Heart right ventricle (tissue), 16 donors: ENCODE measurements at regions not wholly inside any gene's neighbourhood (a gene's known extent, or its start where the extent isn't known, plus 50 kb on each side); places are given as distances from the start of the nearest gene placed in this dataset.

ENCODE experiments used
- ATAC-seq, 8 donors: fragments of 200-7000 bp; cut with Tn5 transposase; one replicate each; pipeline ENCODE4 v1.9.1; 2020; ENCODE audit warnings: mild to moderate bottlenecking in 8 of 8, moderate library complexity in 8 of 8, moderate number of reproducible peaks in 1 of 8
- DNase-seq, 2 donors: peaks; one replicate each; pipeline ENCODE4 v3.0.0-alpha.2; 2020
- H3K27ac ChIP-seq, 10 donors: fragments of 200-600 bp; sonication (generic) in 2 of 10; one replicate each; pipeline versions ENCODE4 v1.5.0 to v1.8.0; 2020 to 2022; ENCODE audit warnings: mild to moderate bottlenecking in 3 of 10
- H3K27me3 ChIP-seq, 7 donors: fragments of 200-600 bp; one replicate each; pipeline ENCODE4 v1.8.0; 2021 to 2022; ENCODE audit warnings: mild to moderate bottlenecking in 2 of 7
- H3K36me3 ChIP-seq, 9 donors: fragments of 200-600 bp; sonication (generic) in 1 of 9; one replicate each; pipeline versions ENCODE4 v1.5.0 to v1.8.0; 2020 to 2022; ENCODE audit warnings: mild to moderate bottlenecking in 2 of 9
- H3K4me1 ChIP-seq, 9 donors: fragments of 200-600 bp; sonication (generic) in 1 of 9; one replicate each; pipeline versions ENCODE4 v1.5.0 to v1.8.0; 2020 to 2022; ENCODE audit warnings: mild to moderate bottlenecking in 4 of 9
- H3K4me3 ChIP-seq, 10 donors: fragments of 200-600 bp; sonication (generic) in 2 of 10; one replicate each; pipeline versions ENCODE4 v1.5.0 to v1.8.0; 2020 to 2022; ENCODE audit warnings: mild to moderate bottlenecking in 7 of 10, moderate library complexity in 2 of 10
- H3K9me3 ChIP-seq, 11 donors: fragments of 200-600 bp in 10 of 11; sonication (generic) in 2 of 11; one replicate each; pipeline versions ENCODE4 v1.5.0 to v1.8.0; 2013 to 2022; ENCODE audit warnings: mild to moderate bottlenecking in 2 of 11, control low read depth in 1 of 11, moderate library complexity in 1 of 11
- CTCF ChIP-seq, 9 donors: fragments of 200-600 bp; sonication (generic) in 2 of 9; IDR thresholded peaks; one replicate each; pipeline versions ENCODE4 v1.5.0 to v1.8.0; 2021 to 2022; ENCODE audit warnings: antibody characterized with exemption in 9 of 9, mild to moderate bottlenecking in 5 of 9, moderate library complexity in 1 of 9
- WGBS, 2 donors: extraction: QIAGEN DNeasy Blood & Tissue Kit; methylation state at CpG; one replicate each; pipeline ENCODE4 v1.1.7; 2013; ENCODE audit warnings: inconsistent platforms in 1 of 2; 5-methylcytosine and 5-hydroxymethylcytosine counted together
- intact Hi-C, 10 donors: fragments of 100-400 bp; cut with DNase I; formaldehyde crosslinking; loops; one replicate each; pipeline versions ENCODE4 v1.11.1 to v1.14.2; 2022
- donor health status: Arrhythmogenic right ventricular cardiomyopathy.
- donor health status: ischemic (EF 13 %, LVEDD 7.1; RV severe dilation, severe dysfunction).
- donor health status: healthy with polysubstance abuse.
- donor health status: DM: no; HTN: yes; CAD: no.
- donor health status: DM: no; HTN: no; CAD: no.
- donor health status: ischemic (EF 25% LVEDD 6.9; RV normal size, moderate dysfunction).
- donor health status: ischemic (EF 25% LVEDD 5.7; RV mildly dilated, moderate dysfunction).
- donor health status: healthy.
- donor health status: DM: yes; HTN: yes; CAD: no.
- donor health status: Ischemic cardiomyopathy.
- donor health status: ischemic (EF 35%, LVEDD 5.7; RV mildly dilated, moderate dysfunction).
- donor health status: nonischemic (EF 11% LVEDD 7.7; RV severe dilation, severe dysfunction).
- donor health status: DM: yes; HTN: yes; CAD: no.
- donor health status: PGD.
- donor health status: ischemic (EF 29% LVEDD 5.4; RV normal size, mild dysfunction).
- donor health status: nonischemic (EF 23%, LVEDD 6.1; RV moderate dilation, normal function).

- H3K27me3 ChIP-seq, result peaks cover 0 to 3% (median 0%) of the 10 kb centered on the region in 7 donors
- no peaks in the 10 kb centered on the region for H3K9me3 ChIP-seq
- ATAC-seq (no peak), DNase-seq (no peak)
- intact Hi-C loops, result no loop called here
- H3K27ac ChIP-seq, result no peak overlapping the region
- WGBS, 2 donors, result 50 to 58% methylated on average over 3 of the region's 3 CpGs
- TF ChIP-seq CTCF (IDR thresholded peaks at IDR 0.05), result no peak
- H3K4me3 ChIP-seq, result no peak overlapping the region
- H3K36me3 ChIP-seq, result no peaks in the 10 kb centered on the region
- H3K4me1 ChIP-seq, result peaks cover 0 to 3% (median 0%) of the 10 kb centered on the region in 9 donors
These were observed 857.8 kb downstream of the TUSC7 start for GRCh38 chr3:117567382-117567781.

GRCh38 chr3:117567906-117568305 is 858.3 kb downstream of the TUSC7 start:
- H3K27me3 ChIP-seq, result peaks cover 0 to 3% (median 0%) of the 10 kb centered on the region in 7 donors
- H3K4me1 ChIP-seq, result peaks cover 0 to 3% (median 0%) of the 10 kb centered on the region in 9 donors
- no peaks in the 10 kb centered on the region for H3K9me3 ChIP-seq
- H3K4me3 ChIP-seq, result no peak overlapping the region
- no peak overlapping the region for H3K27ac ChIP-seq
- no peaks in the 10 kb centered on the region for H3K36me3 ChIP-seq
- intact Hi-C loops, result no loop called here
- ATAC-seq (no peak), DNase-seq (no peak)
- no peak for TF ChIP-seq CTCF (IDR thresholded peaks at IDR 0.05)

- TF ChIP-seq CTCF (IDR thresholded peaks at IDR 0.05), result no peak
- DNase-seq (no peak), ATAC-seq (no peak)
- Histone ChIP-seq H3K36me3 (no peaks in the 10 kb centered on the region), H3K27me3 (no peaks in the 10 kb centered on the region), H3K4me1 (no peaks in the 10 kb centered on the region), H3K27ac (no peak overlapping the region), H3K9me3 (peaks cover 0 to 6% (median 0%) of the 10 kb centered on the region in 11 donors), H3K4me3 (no peak overlapping the region)
- WGBS, 2 donors, result 89 to 91% methylated on average over 1 of the region's 1 CpG
- intact Hi-C loops, result no loop called here
These were observed 863.2 kb downstream of the TUSC7 start for GRCh38 chr3:117572786-117573185.

GRCh38 chr3:117580806-117581205 is 871.2 kb downstream of the TUSC7 start:
- H3K27ac ChIP-seq, result no peak overlapping the region
- H3K9me3 ChIP-seq, result peaks cover 0 to 6% (median 0%) of the 10 kb centered on the region in 11 donors
- WGBS, 2 donors, result 63 to 66% methylated on average over 2 of the region's 2 CpGs
- ATAC-seq (no peak), DNase-seq (no peak)
- no peak overlapping the region for H3K4me3 ChIP-seq
- H3K4me1 ChIP-seq, result no peaks in the 10 kb centered on the region
- intact Hi-C loops, result no loop called here
- no peak for TF ChIP-seq CTCF (IDR thresholded peaks at IDR 0.05)
- H3K27me3 ChIP-seq, result peaks cover 0 to 4% (median 0%) of the 10 kb centered on the region in 7 donors
- no peaks in the 10 kb centered on the region for H3K36me3 ChIP-seq

- no peaks in the 10 kb centered on the region for H3K36me3 ChIP-seq
- H3K4me3 ChIP-seq, result no peak overlapping the region
- H3K4me1 ChIP-seq, result no peaks in the 10 kb centered on the region
- no peak for ATAC-seq
- no peak overlapping the region for H3K27ac ChIP-seq
- H3K9me3 ChIP-seq, result no peaks in the 10 kb centered on the region
- H3K27me3 ChIP-seq, result peaks cover 0 to under 1% (median 0%) of the 10 kb centered on the region in 7 donors
- DNase-seq, result no peak
- intact Hi-C loops, result no loop called here
- TF ChIP-seq CTCF (IDR thresholded peaks at IDR 0.05), result no peak
These were observed 876.6 kb downstream of the TUSC7 start for GRCh38 chr3:117586161-117586560.
